ENCODE measurements at regions not wholly inside any gene's neighbourhood (a gene's known extent, or its start where the extent isn't known, plus 50 kb on each side); places are given as distances from the start of the nearest gene placed in this dataset.

GRCh38 chr3:160049038-160049437 lies 60.4 kb downstream of the IL12A start:
- TF ChIP-seq CTCF (IDR thresholded peaks at IDR 0.05) (no peak), POLR2A (IDR thresholded peaks at IDR 0.05) (no peak)
